ENCODE measurements at regions not wholly inside any gene's neighbourhood (a gene's known extent, or its start where the extent isn't known, plus 50 kb on each side); places are given as distances from the start of the nearest gene placed in this dataset.

- TF ChIP-seq, protein P1, sequence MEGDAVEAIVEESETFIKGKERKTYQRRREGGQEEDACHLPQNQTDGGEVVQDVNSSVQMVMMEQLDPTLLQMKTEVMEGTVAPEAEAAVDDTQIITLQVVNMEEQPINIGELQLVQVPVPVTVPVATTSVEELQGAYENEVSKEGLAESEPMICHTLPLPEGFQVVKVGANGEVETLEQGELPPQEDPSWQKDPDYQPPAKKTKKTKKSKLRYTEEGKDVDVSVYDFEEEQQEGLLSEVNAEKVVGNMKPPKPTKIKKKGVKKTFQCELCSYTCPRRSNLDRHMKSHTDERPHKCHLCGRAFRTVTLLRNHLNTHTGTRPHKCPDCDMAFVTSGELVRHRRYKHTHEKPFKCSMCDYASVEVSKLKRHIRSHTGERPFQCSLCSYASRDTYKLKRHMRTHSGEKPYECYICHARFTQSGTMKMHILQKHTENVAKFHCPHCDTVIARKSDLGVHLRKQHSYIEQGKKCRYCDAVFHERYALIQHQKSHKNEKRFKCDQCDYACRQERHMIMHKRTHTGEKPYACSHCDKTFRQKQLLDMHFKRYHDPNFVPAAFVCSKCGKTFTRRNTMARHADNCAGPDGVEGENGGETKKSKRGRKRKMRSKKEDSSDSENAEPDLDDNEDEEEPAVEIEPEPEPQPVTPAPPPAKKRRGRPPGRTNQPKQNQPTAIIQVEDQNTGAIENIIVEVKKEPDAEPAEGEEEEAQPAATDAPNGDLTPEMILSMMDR (IDR thresholded peaks at IDR 0.05) = no peak
- TF ChIP-seq POLR2AphosphoS5 (IDR thresholded peaks at IDR 0.05) = no peak
- TF ChIP-seq POLR2A (IDR thresholded peaks at IDR 0.05) = no peak
- TF ChIP-seq EP300 (IDR thresholded peaks at IDR 0.05) = no peak
Observed at GRCh38 chrY:12212394-12212793, 488.6 kb upstream of the USP9Y start.
